ENCODE measurements at regions not wholly inside any gene's neighbourhood (a gene's known extent, or its start where the extent isn't known, plus 50 kb on each side); places are given as distances from the start of the nearest gene placed in this dataset.

DNA sequence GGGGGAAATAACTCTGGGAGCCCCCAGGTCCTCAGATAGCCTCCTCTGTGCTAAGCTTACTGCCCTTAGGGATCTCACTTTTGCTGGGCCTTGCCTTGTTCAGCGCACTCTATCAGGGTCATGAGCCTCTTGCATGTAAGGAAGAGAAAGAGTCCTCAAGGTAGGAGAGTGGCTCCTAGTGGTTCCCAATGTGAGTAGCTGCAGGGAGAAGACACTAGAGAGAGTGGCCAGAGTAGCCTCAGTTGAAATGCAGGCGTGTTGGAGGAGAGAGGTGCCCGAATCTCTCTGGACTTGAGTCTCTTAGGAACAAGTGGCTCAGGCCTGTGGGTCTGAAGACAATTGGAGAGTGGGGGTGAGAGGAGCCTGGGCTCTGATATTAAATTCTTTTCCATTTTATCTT lies 94.3 kb upstream of the SORCS3 start:
- no peak overlapping the region for H3K27ac ChIP-seq
- TF ChIP-seq, protein P1, sequence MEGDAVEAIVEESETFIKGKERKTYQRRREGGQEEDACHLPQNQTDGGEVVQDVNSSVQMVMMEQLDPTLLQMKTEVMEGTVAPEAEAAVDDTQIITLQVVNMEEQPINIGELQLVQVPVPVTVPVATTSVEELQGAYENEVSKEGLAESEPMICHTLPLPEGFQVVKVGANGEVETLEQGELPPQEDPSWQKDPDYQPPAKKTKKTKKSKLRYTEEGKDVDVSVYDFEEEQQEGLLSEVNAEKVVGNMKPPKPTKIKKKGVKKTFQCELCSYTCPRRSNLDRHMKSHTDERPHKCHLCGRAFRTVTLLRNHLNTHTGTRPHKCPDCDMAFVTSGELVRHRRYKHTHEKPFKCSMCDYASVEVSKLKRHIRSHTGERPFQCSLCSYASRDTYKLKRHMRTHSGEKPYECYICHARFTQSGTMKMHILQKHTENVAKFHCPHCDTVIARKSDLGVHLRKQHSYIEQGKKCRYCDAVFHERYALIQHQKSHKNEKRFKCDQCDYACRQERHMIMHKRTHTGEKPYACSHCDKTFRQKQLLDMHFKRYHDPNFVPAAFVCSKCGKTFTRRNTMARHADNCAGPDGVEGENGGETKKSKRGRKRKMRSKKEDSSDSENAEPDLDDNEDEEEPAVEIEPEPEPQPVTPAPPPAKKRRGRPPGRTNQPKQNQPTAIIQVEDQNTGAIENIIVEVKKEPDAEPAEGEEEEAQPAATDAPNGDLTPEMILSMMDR (conservative IDR thresholded peaks at IDR 0.05) = peak; percentile 16
- no peak for TF ChIP-seq ZFX (IDR thresholded peaks at IDR 0.05)

DNA sequence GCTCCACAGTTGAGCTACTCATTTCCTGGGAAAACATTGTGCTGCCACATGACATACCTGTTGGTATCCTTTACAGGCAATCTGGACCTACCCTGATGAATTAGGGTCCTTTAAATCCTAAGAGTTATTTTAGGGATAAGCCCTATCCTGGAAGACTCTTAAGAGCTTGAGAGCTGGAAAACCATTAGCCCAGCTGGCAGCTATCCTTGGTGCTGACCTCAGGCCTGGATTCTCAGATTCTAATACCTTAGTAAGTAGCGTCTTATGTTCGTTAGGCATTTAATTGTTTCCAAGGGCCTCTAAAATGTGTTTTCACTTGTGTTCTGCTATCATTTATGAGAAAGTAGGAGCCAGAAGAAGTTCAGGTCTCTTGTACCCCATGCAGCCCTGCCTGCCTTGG lies 93.0 kb upstream of the SORCS3 start:
- no peak for TF ChIP-seq ZFX (IDR thresholded peaks at IDR 0.05)
- TF ChIP-seq, protein P1 (conservative IDR thresholded peaks at IDR 0.05) = no peak
- no peak overlapping the region for H3K27ac ChIP-seq

DNA sequence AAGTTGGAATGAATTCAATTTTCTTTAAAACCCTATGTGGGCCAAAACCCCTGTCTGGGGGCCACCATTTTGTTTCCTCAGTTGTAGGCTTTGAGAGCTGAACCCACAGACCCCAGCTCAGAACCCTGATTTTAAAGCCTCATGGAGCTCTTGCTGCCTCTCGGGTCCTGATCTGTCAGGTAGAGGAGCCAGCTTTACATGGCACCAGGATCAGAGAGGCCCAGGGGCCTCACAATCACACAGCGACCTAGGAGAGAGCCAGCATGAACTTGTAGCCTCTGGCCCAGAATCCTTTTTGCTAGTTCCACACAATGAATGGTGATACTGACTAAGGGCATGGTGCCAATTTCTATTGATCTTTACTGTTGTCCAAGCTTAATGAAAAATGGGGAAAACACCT lies 84.3 kb upstream of the SORCS3 start:
- TF ChIP-seq, protein P1 (conservative IDR thresholded peaks at IDR 0.05) = no peak
- no peak for TF ChIP-seq ZFX (IDR thresholded peaks at IDR 0.05)

DNA sequence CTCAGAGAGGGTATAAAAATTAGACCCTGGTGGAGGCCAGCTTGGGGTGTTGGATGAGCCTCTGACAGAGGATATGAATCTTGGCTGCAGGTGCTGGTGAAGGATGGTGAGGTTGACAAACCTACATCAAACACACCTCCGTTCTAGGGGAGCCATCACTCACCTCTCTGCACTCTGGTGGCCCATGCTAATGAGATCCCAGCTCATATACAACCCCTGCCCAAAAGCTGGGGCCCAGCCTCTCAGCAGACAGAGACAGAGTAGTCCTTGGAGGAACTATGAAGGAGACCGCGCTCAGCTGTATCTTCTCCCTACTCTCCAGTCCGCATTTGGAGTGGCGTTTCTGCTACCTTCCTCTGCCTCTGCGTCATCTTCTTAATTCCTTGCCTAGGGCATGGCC lies 83.1 kb upstream of the SORCS3 start:
- H3K27ac ChIP-seq = no peak overlapping the region
- no peak for TF ChIP-seq ZFX (IDR thresholded peaks at IDR 0.05)
- TF ChIP-seq, protein P1 (conservative IDR thresholded peaks at IDR 0.05) = no peak

More for the DNA sequence above, 84.3 kb upstream of the SORCS3 start:
- no peak overlapping the region for H3K27ac ChIP-seq

DNA sequence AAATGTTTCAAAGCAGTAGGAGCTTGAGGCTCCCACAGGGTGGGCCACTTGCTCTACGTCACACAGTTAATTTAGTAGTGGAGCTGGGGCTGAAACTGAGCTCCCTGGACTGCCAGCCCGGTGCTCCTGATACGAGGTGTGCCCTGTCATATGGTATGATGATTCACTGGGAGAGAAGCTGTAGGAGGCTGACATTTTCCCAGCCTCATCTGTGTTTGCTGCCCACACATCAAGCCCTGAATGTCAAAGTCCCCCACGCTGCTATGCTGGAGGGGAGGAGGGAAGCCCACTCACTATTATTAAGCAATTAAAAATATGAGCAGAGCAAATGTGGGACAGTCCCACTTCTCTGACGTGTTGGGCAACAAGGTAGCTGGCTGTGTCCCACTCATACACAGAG lies 81.2 kb upstream of the SORCS3 start:
- H3K27ac ChIP-seq = no peak overlapping the region
- no peak for TF ChIP-seq ZFX (IDR thresholded peaks at IDR 0.05)
- TF ChIP-seq, protein P1 (conservative IDR thresholded peaks at IDR 0.05) = no peak

DNA sequence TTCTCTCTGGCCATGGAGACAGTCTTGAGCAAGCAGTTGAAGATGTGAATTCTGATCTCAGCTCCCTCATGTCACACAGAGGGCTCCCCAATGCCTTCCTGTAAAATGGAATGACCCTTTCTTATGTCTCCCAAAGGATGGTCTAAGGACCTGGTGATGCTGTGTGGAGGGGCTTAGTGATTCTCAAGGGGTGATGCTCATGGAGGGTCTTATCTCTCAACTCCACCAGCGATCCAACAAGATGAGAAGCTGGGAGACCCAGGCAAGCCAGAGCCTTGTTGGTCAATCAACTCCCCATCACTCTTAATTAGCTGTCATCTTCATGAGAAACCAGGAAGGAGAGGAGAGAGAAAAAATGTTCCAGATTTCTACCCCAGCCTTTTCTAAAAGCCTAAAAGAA lies 78.0 kb upstream of the SORCS3 start:
- no peak overlapping the region for H3K27ac ChIP-seq
- TF ChIP-seq, protein P1 (conservative IDR thresholded peaks at IDR 0.05) = no peak
- no peak for TF ChIP-seq ZFX (IDR thresholded peaks at IDR 0.05)

DNA sequence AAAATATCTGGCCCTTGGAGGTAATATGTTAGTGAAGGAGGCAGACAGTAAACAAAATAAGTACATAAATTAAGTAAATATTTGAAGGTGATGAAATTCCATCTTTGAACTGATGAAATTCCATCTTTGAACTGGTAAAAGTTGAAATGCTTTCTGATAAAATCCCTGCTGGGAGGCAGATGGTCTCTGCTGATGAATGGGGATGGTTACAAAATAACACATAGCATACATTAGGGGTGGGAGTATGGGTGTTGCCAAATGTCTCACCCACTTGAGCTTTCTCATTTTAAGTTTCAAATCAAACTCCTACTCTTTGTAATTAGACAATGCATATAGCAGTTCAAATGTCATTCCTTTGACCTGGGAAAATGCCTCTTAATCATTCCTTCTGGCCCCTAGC lies 77.5 kb upstream of the SORCS3 start:
- H3K27ac ChIP-seq = no peak overlapping the region
- TF ChIP-seq ZFX (IDR thresholded peaks at IDR 0.05) = no peak
- TF ChIP-seq, protein P1 (conservative IDR thresholded peaks at IDR 0.05) = no peak

Data from C4-2B (cell line).